Esophagus muscularis mucosa (tissue), 3 donors: ENCODE measurements at regions not wholly inside any gene's neighbourhood (a gene's known extent, or its start where the extent isn't known, plus 50 kb on each side); places are given as distances from the start of the nearest gene placed in this dataset.

Source experiments
- CTCF ChIP-seq, 3 experiments: fragments of 200-600 bp in 2 of 3; fragments of 450-650 bp in 1 of 3; sonication (generic) in 2 of 3; IDR thresholded peaks; one replicate each; pipeline ENCODE4 v1.5.1; 2017 to 2019; ENCODE audit warnings: antibody characterized with exemption in 3 of 3, mild to moderate bottlenecking in 2 of 3, moderate library complexity in 1 of 3
- POLR2A ChIP-seq: fragments of 450-650 bp; IDR thresholded peaks from one replicate; pipeline ENCODE4 v1.6.1; 2017; ENCODE audit warnings: antibody characterized with exemption, moderate library complexity, mild to moderate bottlenecking, low read depth

GRCh38 chr6:181049-181654 lies 111.1 kb upstream of the DUSP22 start:
- TF ChIP-seq CTCF (IDR thresholded peaks at IDR 0.05): no peak
- no peak for TF ChIP-seq POLR2A
